ENCODE measurements at regions not wholly inside any gene's neighbourhood (a gene's known extent, or its start where the extent isn't known, plus 50 kb on each side); places are given as distances from the start of the nearest gene placed in this dataset.

GRCh38 chr1:90106311-90106710 is 111.4 kb downstream of the ZNF326 start:
- ChIA-PET CTCF (ENCODE audit: low intra/inter-chr PET ratio, low total read pairs) (no interaction called here), POLR2A (no interaction called here)
- intact Hi-C loops (cut with micrococcal nuclease; ENCODE audit: unreplicated experiment) = no loop called here
- H3K4me2 ChIP-seq (ENCODE audit: low read depth, low read length) = no peak overlapping the region
- no TSS peak for BruUV-seq (replicated peaks)
- no peak overlapping the region for H3K27ac ChIP-seq (ENCODE audit: extremely low read length, insufficient read depth, low read length)
- 3% methylated on average over 4 of the region's 4 CpGs for whole genome bisulfite sequencing (ENCODE audit: low lambda C conversion rate)
- no peak for DNase-seq (ENCODE audit: low spot score)
- ATAC-seq = no peak
- peaks cover 0 to 6% of the 10 kb centered on the region in 2 experiments; a peak in 4 of 5 replicates for H3K27me3 ChIP-seq (ENCODE audit: control insufficient read depth in 1 of 2, insufficient read depth in 2 of 2, low read length in 2 of 2)
- no peak overlapping the region for H3K9ac ChIP-seq (ENCODE audit: insufficient read depth, low read depth, low read length)
- no peak overlapping the region for H2AFZ ChIP-seq (ENCODE audit: low read length)
- no peak for FAIRE-seq
- no peaks in the 10 kb centered on the region for H3K9me3 ChIP-seq (ENCODE audit: low read length)
- no peaks in the 10 kb centered on the region for H3K4me1 ChIP-seq (ENCODE audit: insufficient read depth, low read length)
- no peaks in the 10 kb centered on the region for H3K36me3 ChIP-seq (replicated peaks in 1 of 2; ENCODE audit: control insufficient read depth in 1 of 2, insufficient read depth in 2 of 2, low read length in 2 of 2)
- no peaks in the 10 kb centered on the region for H4K20me1 ChIP-seq (ENCODE audit: insufficient read depth, low read length)
- H3K4me3 ChIP-seq (replicated peaks in 1 of 3; ENCODE audit: insufficient read depth in 1 of 3, low read depth in 2 of 3, low read length in 3 of 3) = no peak overlapping the region
- in situ Hi-C loops (cut with HindIII; ENCODE audit: extremely low pct_ligation_motif_present, low pct_unique_long_range_greater_than_20kb) = loop anchor here (25.0 kb wide), 1 partner anchor 1056 kb away; no protein-coding TSS in a partner anchor
- H3K79me2 ChIP-seq (ENCODE audit: insufficient read depth, low read length) = no peaks in the 10 kb centered on the region
- TF ChIP-seq ZNF407 (CRISPR knock-in tag; IDR thresholded peaks at IDR 0.05; ENCODE audit: not compliant biosample characterization) (no peak), NR2F6 (IDR thresholded peaks at IDR 0.05) (no peak), NR2F6 (CRISPR knock-in tag; IDR thresholded peaks at IDR 0.05) (no peak), ZNF510 (CRISPR knock-in tag; IDR thresholded peaks at IDR 0.05; ENCODE audit: low read depth) (no peak), PAX8 (CRISPR knock-in tag; IDR thresholded peaks at IDR 0.05; ENCODE audit: borderline replicate concordance) (no peak), ETS1 (CRISPR knock-in tag; IDR thresholded peaks at IDR 0.05) (no peak), ZNF784 (CRISPR knock-in tag; IDR thresholded peaks at IDR 0.05; ENCODE audit: borderline replicate concordance) (no peak), ZNF367 (CRISPR knock-in tag; IDR thresholded peaks at IDR 0.05; ENCODE audit: borderline replicate concordance) (no peak), ATF3 (CRISPR knock-in tag; IDR thresholded peaks at IDR 0.05) (no peak), SCMH1 (CRISPR knock-in tag; IDR thresholded peaks at IDR 0.05; ENCODE audit: borderline replicate concordance) (no peak), ZSCAN5A (CRISPR knock-in tag; IDR thresholded peaks at IDR 0.05; ENCODE audit: borderline replicate concordance) (no peak), ELF4 (CRISPR knock-in tag; IDR thresholded peaks at IDR 0.05; ENCODE audit: borderline replicate concordance) (no peak), ZNF501 (CRISPR knock-in tag; IDR thresholded peaks at IDR 0.05) (no peak), ZNF329 (CRISPR knock-in tag; IDR thresholded peaks at IDR 0.05; ENCODE audit: low read depth) (no peak)

Measured in HepG2 (cell line).